ENCODE measurements at regions not wholly inside any gene's neighbourhood (a gene's known extent, or its start where the extent isn't known, plus 50 kb on each side); places are given as distances from the start of the nearest gene placed in this dataset.
A peak's percentile ranks its signal among the peaks of the same experiment; 100 is the strongest.

GRCh38 chr5:9927106-9927505, 297.0 kb upstream of the TAS2R1 start:
- DNase-seq (ENCODE audit: low read depth in 2 of 2), result no peak

- DNase-seq (ENCODE audit: low read depth in 2 of 2), result peak; percentile 82 to 84
Observed at GRCh38 chr5:9924614-9925013, 294.5 kb upstream of the TAS2R1 start.

GRCh38 chr5:9922719-9923118, 292.6 kb upstream of the TAS2R1 start:
- DNase-seq (ENCODE audit: low read depth in 2 of 2), result no peak

GRCh38 chr5:9920697-9921096, 290.5 kb upstream of the TAS2R1 start:
- DNase-seq (ENCODE audit: low read depth in 2 of 2), result no peak

- no peak for DNase-seq (ENCODE audit: low read depth in 2 of 2)
Observed at GRCh38 chr5:9919306-9920030, 289.3 kb upstream of the TAS2R1 start.

- DNase-seq (ENCODE audit: low read depth in 2 of 2), result no peak
Observed at GRCh38 chr5:9905661-9906060, 275.5 kb upstream of the TAS2R1 start.

GRCh38 chr5:9903801-9904200, 273.6 kb upstream of the TAS2R1 start:
- no peak for DNase-seq (ENCODE audit: low read depth in 2 of 2)

GRCh38 chr5:9898319-9898718, 268.2 kb upstream of the TAS2R1 start:
- DNase-seq (ENCODE audit: low read depth in 2 of 2), result peak; percentile 7 to 12

- no peak for DNase-seq (ENCODE audit: low read depth in 2 of 2)
Observed at GRCh38 chr5:9895302-9895645, 265.1 kb upstream of the TAS2R1 start.

- DNase-seq (ENCODE audit: low read depth in 2 of 2), result no peak
Observed at GRCh38 chr5:9894571-9895301, 264.6 kb upstream of the TAS2R1 start.

GRCh38 chr5:9892696-9893095, 262.5 kb upstream of the TAS2R1 start:
- DNase-seq (ENCODE audit: low read depth in 2 of 2), result no peak

- no peak for DNase-seq (ENCODE audit: low read depth in 2 of 2)
Observed at GRCh38 chr5:9889511-9889910, 259.4 kb upstream of the TAS2R1 start.

GRCh38 chr5:9888501-9888901, 258.4 kb upstream of the TAS2R1 start:
- DNase-seq (ENCODE audit: low read depth in 2 of 2), result peak; percentile 53 to 54

GRCh38 chr5:9885164-9885563, 255.0 kb upstream of the TAS2R1 start:
- DNase-seq (ENCODE audit: low read depth in 2 of 2), result no peak

- no peak for DNase-seq (ENCODE audit: low read depth in 2 of 2)
Observed at GRCh38 chr5:9878206-9878605, 248.1 kb upstream of the TAS2R1 start.

- peak; percentile 5 to 22 for DNase-seq (ENCODE audit: low read depth in 2 of 2)
Observed at GRCh38 chr5:9877488-9877887, 247.3 kb upstream of the TAS2R1 start.

- no peak for DNase-seq (ENCODE audit: low read depth in 2 of 2)
Observed at GRCh38 chr5:9876451-9876850, 246.3 kb upstream of the TAS2R1 start.

- peak; percentile 80 for DNase-seq (ENCODE audit: low read depth in 2 of 2)
Observed at GRCh38 chr5:9869616-9870288, 239.6 kb upstream of the TAS2R1 start.

GRCh38 chr5:9865574-9865973, 235.4 kb upstream of the TAS2R1 start:
- DNase-seq (ENCODE audit: low read depth in 2 of 2), result no peak

- no peak for DNase-seq (ENCODE audit: low read depth in 2 of 2)
Observed at GRCh38 chr5:9864791-9865190, 234.6 kb upstream of the TAS2R1 start.

GRCh38 chr5:9863486-9863885, 233.3 kb upstream of the TAS2R1 start:
- DNase-seq (ENCODE audit: low read depth in 2 of 2), result no peak

GRCh38 chr5:9861666-9862256, 231.6 kb upstream of the TAS2R1 start:
- DNase-seq (ENCODE audit: low read depth in 2 of 2), result peak; percentile 21 to 26

- no peak for DNase-seq (ENCODE audit: low read depth in 2 of 2)
Observed at GRCh38 chr5:9859808-9860207, 229.7 kb upstream of the TAS2R1 start.

Measured in fibroblast of skin of left quadriceps (primary cell).